GM23338 (cell line): ENCODE measurements at regions not wholly inside any gene's neighbourhood (a gene's known extent, or its start where the extent isn't known, plus 50 kb on each side); places are given as distances from the start of the nearest gene placed in this dataset.
A peak's percentile ranks its signal among the peaks of the same experiment; 100 is the strongest.

Experiments
- ATAC-seq: fragments of 200-7000 bp; cut with Tn5 transposase; 3 replicates; pipeline ENCODE4 v1.9.1; 2020
- DNase-seq: peaks from one replicate; pipeline ENCODE4 v3.0.0-alpha.2; 2015; ENCODE audit warnings: low spot score
- H2AFZ ChIP-seq: fragments of 200-600 bp; sonication (generic); 2 replicates; pipeline ENCODE4 v1.8.0; 2016; ENCODE audit warnings: antibody characterized with exemption, mild to moderate bottlenecking, moderate library complexity
- H3F3A ChIP-seq: fragments of 200-600 bp; sonication (generic); replicated peaks from 2 replicates; pipeline ENCODE4 v1.8.0; 2017; ENCODE audit warnings: antibody characterized with exemption, mixed run types, low read depth
- H3K27ac ChIP-seq: fragments of 200-600 bp; sonication (generic); 2 replicates; pipeline ENCODE4 v1.6.1; 2016; ENCODE audit warnings: low read depth
- H3K27me3 ChIP-seq: fragments of 200-600 bp; sonication (generic); 2 replicates; pipeline ENCODE4 v1.8.0; 2016; ENCODE audit warnings: mild to moderate bottlenecking, mixed run types, moderate library complexity; ENCODE audit not compliant: insufficient read depth
- H3K36me3 ChIP-seq: fragments of 200-600 bp; sonication (generic); 2 replicates; pipeline ENCODE4 v1.8.0; 2016; ENCODE audit warnings: mild to moderate bottlenecking; ENCODE audit not compliant: insufficient read depth
- H3K4me1 ChIP-seq: fragments of 200-600 bp; sonication (generic); 2 replicates; pipeline ENCODE4 v1.8.0; 2016; ENCODE audit warnings: mild to moderate bottlenecking, moderate library complexity; ENCODE audit not compliant: insufficient read depth
- H3K4me2 ChIP-seq: fragments of 200-600 bp; sonication (generic); 2 replicates; pipeline ENCODE4 v1.7.1; 2017; ENCODE audit warnings: mixed run types
- H3K4me3 ChIP-seq: fragments of 200-600 bp; sonication (generic); 2 replicates; pipeline ENCODE4 v1.6.1; 2016; ENCODE audit warnings: mixed run types
- H3K79me2 ChIP-seq: fragments of 200-600 bp; sonication (generic); replicated peaks from 2 replicates; pipeline ENCODE4 v1.8.0; 2017; ENCODE audit warnings: mild to moderate bottlenecking; ENCODE audit not compliant: insufficient read depth
- H3K9me2 ChIP-seq: fragments of 200-600 bp; sonication (generic); 2 replicates; pipeline ENCODE4 v1.8.0; 2017; ENCODE audit not compliant: insufficient read depth
- H4K20me1 ChIP-seq: fragments of 200-600 bp; sonication (generic); replicated peaks from 2 replicates; pipeline ENCODE4 v1.8.0; 2017; ENCODE audit warnings: mild to moderate bottlenecking; ENCODE audit not compliant: insufficient read depth
- H3K27ac Mint-ChIP-seq: 2 replicates; pipeline ENCODE4 v1.8.0; 2020; ENCODE audit warnings: inconsistent platforms, mild to moderate bottlenecking, moderate library complexity, mixed read lengths
- H3K27me3 Mint-ChIP-seq: 3 replicates; pipeline ENCODE4 v1.8.0; 2022; ENCODE audit warnings: low read depth, mild to moderate bottlenecking, moderate library complexity, mixed read lengths, inconsistent platforms; ENCODE audit not compliant: insufficient read depth, poor library complexity
- H3K36me3 Mint-ChIP-seq: 3 replicates; pipeline ENCODE4 v1.8.0; 2021; ENCODE audit warnings: low read depth, mild to moderate bottlenecking, inconsistent platforms, moderate library complexity, mixed read lengths
- H3K4me1 Mint-ChIP-seq: 3 replicates; pipeline ENCODE4 v1.8.0; 2020; ENCODE audit warnings: mild to moderate bottlenecking, inconsistent platforms, mixed read lengths
- H3K4me3 Mint-ChIP-seq: 3 replicates; pipeline ENCODE4 v1.8.0; 2021; ENCODE audit warnings: moderate library complexity, mild to moderate bottlenecking, inconsistent platforms, mixed read lengths
- H3K9me3 Mint-ChIP-seq: 3 replicates; pipeline ENCODE4 v1.8.0; 2020; ENCODE audit warnings: moderate library complexity, mild to moderate bottlenecking, inconsistent platforms, mixed read lengths
- EZH2phosphoT487 ChIP-seq: fragments of 200-600 bp; sonication (generic); IDR thresholded peaks from one replicate; pipeline ENCODE4 v1.8.1; 2018; ENCODE audit warnings: antibody characterized with exemption; ENCODE audit not compliant: unreplicated experiment
- JUNB ChIP-seq: IDR thresholded peaks from one replicate; pipeline ENCODE4 v1.6.1; 2016; ENCODE audit warnings: antibody characterized with exemption; ENCODE audit not compliant: unreplicated experiment
- POLR2AphosphoS5 ChIP-seq: IDR thresholded peaks from 2 replicates; pipeline ENCODE4 v1.6.1; 2016; ENCODE audit warnings: antibody characterized with exemption, low read depth
- STAT1 ChIP-seq: IDR thresholded peaks from one replicate; pipeline ENCODE4 v1.6.1; 2016; ENCODE audit warnings: antibody characterized with exemption; ENCODE audit not compliant: unreplicated experiment
- TF ChIP-seq, protein P1 (sequence below): IDR thresholded peaks from 2 replicates; pipeline ENCODE4 v1.6.1; 2016; ENCODE audit warnings: antibody characterized with exemption
- TF ChIP-seq, protein P2 (sequence below), 2 experiments: fragments of 200-600 bp in 1 of 2; sonication (generic) in 1 of 2; conservative IDR thresholded peaks; 2 replicates each; pipeline versions ENCODE4 v1.5.1 to v1.6.1; 2016 to 2017; ENCODE audit warnings: antibody characterized with exemption in 2 of 2, low read depth in 2 of 2, mild to moderate bottlenecking in 2 of 2, moderate library complexity in 1 of 2
- TF ChIP-seq, protein P3 (sequence below): fragments of 250-450 bp; sonication (Bioruptor Pico); IDR thresholded peaks from 2 replicates; pipeline ENCODE4 v1.5.0; 2020; ENCODE audit warnings: mild to moderate bottlenecking, moderate library complexity
- TF ChIP-seq, protein P4 (sequence below): IDR thresholded peaks from one replicate; pipeline ENCODE4 v1.6.1; 2018; ENCODE audit warnings: antibody characterized with exemption; ENCODE audit not compliant: unreplicated experiment

DNA sequence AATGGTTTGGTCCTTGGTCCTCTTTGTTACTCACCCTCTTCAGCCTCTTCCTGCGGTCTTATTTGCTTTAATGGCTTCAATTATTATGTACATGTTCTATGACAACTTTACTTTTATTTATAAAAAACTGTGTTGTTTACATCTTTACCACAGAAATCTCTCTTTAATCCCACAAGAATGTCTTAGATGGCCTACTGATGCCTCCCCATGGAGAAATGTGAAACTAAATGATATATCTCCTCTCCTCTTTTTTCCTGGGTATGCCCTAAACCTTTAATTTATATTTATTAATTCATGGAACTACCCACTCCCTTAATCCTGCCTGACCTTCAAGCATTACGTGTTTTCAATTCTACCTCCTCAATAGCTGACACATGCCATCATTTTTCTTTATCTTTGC, 573.2 kb downstream of the CENPC start:
- Histone ChIP-seq H3K79me2 (no peaks in the 10 kb centered on the region), H3K4me1 (no peaks in the 10 kb centered on the region), H4K20me1 (no peaks in the 10 kb centered on the region), H3K4me2 (no peak overlapping the region), H3K36me3 (no peaks in the 10 kb centered on the region), H3F3A (no peaks in the 10 kb centered on the region), H3K4me3 (no peak overlapping the region), H2AFZ (no peak overlapping the region), H3K27ac (no peak overlapping the region), H3K27me3 (no peaks in the 10 kb centered on the region), H3K9me2 (no peaks in the 10 kb centered on the region)
- no peak overlapping the region for H3K4me3 Mint-ChIP-seq
- H3K36me3 Mint-ChIP-seq, result no peaks in the 10 kb centered on the region
- peaks cover 2% of the 10 kb centered on the region; the same call in 2 of the 3 replicates for H3K4me1 Mint-ChIP-seq
- H3K27ac Mint-ChIP-seq, result no peak overlapping the region
- TF ChIP-seq, protein P1, sequence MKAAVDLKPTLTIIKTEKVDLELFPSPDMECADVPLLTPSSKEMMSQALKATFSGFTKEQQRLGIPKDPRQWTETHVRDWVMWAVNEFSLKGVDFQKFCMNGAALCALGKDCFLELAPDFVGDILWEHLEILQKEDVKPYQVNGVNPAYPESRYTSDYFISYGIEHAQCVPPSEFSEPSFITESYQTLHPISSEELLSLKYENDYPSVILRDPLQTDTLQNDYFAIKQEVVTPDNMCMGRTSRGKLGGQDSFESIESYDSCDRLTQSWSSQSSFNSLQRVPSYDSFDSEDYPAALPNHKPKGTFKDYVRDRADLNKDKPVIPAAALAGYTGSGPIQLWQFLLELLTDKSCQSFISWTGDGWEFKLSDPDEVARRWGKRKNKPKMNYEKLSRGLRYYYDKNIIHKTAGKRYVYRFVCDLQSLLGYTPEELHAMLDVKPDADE, result no peak
- TF ChIP-seq, protein P2, sequence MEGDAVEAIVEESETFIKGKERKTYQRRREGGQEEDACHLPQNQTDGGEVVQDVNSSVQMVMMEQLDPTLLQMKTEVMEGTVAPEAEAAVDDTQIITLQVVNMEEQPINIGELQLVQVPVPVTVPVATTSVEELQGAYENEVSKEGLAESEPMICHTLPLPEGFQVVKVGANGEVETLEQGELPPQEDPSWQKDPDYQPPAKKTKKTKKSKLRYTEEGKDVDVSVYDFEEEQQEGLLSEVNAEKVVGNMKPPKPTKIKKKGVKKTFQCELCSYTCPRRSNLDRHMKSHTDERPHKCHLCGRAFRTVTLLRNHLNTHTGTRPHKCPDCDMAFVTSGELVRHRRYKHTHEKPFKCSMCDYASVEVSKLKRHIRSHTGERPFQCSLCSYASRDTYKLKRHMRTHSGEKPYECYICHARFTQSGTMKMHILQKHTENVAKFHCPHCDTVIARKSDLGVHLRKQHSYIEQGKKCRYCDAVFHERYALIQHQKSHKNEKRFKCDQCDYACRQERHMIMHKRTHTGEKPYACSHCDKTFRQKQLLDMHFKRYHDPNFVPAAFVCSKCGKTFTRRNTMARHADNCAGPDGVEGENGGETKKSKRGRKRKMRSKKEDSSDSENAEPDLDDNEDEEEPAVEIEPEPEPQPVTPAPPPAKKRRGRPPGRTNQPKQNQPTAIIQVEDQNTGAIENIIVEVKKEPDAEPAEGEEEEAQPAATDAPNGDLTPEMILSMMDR (conservative IDR thresholded peaks at IDR 0.05; ENCODE audit: low read depth in 2 of 2), result peak; percentile 41 to 42
- ATAC-seq (no peak), DNase-seq (peak; percentile 20)
- no peaks in the 10 kb centered on the region for H3K27me3 Mint-ChIP-seq
- H3K9me3 Mint-ChIP-seq, result no peaks in the 10 kb centered on the region

DNA sequence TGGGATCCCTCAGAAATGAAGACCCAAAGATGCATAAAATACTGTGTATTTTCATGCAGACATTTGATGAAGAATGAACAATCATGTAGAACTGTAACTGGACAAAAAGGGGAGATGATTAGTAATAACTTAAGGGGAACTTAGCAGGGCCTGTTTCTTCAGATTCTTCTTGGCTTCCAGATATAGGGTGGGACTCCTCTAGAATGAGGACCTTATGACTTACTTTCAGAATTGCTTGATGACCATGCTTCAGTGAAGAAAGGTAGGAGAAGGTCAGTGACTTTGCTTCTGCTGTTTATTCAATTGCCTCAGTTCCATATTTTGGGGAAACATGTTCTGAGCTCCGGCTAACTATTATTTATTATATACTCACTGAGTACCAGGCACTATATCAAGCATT, 580.8 kb downstream of the CENPC start:
- H3K79me2 ChIP-seq, result no peaks in the 10 kb centered on the region
- H3K4me3 Mint-ChIP-seq, result no peak overlapping the region
- no peak overlapping the region for H2AFZ ChIP-seq
- H3K9me3 Mint-ChIP-seq, result no peaks in the 10 kb centered on the region; the same call in 2 of the 3 replicates
- H3F3A ChIP-seq, result no peaks in the 10 kb centered on the region
- no peaks in the 10 kb centered on the region for H3K36me3 Mint-ChIP-seq
- H3K27ac ChIP-seq, result no peak overlapping the region
- H3K9me2 ChIP-seq, result no peaks in the 10 kb centered on the region
- DNase-seq, result no peak
- no peak overlapping the region for H3K27ac Mint-ChIP-seq
- no peaks in the 10 kb centered on the region for H3K27me3 ChIP-seq
- H4K20me1 ChIP-seq, result no peaks in the 10 kb centered on the region
- no peak overlapping the region for H3K4me2 ChIP-seq
- no peaks in the 10 kb centered on the region for H3K27me3 Mint-ChIP-seq
- H3K36me3 ChIP-seq, result no peaks in the 10 kb centered on the region
- no peak for ATAC-seq
- no peak overlapping the region for H3K4me3 ChIP-seq
- no peaks in the 10 kb centered on the region for H3K4me1 Mint-ChIP-seq
- H3K4me1 ChIP-seq, result no peaks in the 10 kb centered on the region; the same call in 1 of the 2 replicates
- TF ChIP-seq JUNB (no peak), STAT1 (no peak), EZH2phosphoT487 (no peak), POLR2AphosphoS5 (no peak)
- TF ChIP-seq, protein P3, sequence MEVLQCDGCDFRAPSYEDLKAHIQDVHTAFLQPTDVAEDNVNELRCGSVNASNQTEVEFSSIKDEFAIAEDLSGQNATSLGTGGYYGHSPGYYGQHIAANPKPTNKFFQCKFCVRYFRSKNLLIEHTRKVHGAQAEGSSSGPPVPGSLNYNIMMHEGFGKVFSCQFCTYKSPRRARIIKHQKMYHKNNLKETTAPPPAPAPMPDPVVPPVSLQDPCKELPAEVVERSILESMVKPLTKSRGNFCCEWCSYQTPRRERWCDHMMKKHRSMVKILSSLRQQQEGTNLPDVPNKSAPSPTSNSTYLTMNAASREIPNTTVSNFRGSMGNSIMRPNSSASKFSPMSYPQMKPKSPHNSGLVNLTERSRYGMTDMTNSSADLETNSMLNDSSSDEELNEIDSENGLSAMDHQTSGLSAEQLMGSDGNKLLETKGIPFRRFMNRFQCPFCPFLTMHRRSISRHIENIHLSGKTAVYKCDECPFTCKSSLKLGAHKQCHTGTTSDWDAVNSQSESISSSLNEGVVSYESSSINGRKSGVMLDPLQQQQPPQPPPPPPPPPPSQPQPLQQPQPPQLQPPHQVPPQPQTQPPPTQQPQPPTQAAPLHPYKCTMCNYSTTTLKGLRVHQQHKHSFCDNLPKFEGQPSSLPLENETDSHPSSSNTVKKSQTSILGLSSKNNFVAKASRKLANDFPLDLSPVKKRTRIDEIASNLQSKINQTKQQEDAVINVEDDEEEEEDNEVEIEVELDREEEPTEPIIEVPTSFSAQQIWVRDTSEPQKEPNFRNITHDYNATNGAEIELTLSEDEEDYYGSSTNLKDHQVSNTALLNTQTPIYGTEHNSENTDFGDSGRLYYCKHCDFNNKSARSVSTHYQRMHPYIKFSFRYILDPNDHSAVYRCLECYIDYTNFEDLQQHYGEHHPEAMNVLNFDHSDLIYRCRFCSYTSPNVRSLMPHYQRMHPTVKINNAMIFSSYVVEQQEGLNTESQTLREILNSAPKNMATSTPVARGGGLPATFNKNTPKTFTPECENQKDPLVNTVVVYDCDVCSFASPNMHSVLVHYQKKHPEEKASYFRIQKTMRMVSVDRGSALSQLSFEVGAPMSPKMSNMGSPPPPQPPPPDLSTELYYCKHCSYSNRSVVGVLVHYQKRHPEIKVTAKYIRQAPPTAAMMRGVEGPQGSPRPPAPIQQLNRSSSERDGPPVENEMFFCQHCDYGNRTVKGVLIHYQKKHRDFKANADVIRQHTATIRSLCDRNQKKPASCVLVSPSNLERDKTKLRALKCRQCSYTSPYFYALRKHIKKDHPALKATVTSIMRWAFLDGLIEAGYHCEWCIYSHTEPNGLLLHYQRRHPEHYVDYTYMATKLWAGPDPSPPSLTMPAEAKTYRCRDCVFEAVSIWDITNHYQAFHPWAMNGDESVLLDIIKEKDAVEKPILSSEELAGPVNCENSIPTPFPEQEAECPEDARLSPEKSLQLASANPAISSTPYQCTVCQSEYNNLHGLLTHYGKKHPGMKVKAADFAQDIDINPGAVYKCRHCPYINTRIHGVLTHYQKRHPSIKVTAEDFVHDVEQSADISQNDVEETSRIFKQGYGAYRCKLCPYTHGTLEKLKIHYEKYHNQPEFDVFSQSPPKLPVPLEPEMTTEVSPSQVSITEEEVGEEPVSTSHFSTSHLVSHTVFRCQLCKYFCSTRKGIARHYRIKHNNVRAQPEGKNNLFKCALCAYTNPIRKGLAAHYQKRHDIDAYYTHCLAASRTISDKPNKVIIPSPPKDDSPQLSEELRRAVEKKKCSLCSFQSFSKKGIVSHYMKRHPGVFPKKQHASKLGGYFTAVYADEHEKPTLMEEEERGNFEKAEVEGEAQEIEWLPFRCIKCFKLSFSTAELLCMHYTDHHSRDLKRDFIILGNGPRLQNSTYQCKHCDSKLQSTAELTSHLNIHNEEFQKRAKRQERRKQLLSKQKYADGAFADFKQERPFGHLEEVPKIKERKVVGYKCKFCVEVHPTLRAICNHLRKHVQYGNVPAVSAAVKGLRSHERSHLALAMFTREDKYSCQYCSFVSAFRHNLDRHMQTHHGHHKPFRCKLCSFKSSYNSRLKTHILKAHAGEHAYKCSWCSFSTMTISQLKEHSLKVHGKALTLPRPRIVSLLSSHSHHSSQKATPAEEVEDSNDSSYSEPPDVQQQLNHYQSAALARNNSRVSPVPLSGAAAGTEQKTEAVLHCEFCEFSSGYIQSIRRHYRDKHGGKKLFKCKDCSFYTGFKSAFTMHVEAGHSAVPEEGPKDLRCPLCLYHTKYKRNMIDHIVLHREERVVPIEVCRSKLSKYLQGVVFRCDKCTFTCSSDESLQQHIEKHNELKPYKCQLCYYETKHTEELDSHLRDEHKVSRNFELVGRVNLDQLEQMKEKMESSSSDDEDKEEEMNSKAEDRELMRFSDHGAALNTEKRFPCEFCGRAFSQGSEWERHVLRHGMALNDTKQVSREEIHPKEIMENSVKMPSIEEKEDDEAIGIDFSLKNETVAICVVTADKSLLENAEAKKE, result no peak
- TF ChIP-seq, protein P4, sequence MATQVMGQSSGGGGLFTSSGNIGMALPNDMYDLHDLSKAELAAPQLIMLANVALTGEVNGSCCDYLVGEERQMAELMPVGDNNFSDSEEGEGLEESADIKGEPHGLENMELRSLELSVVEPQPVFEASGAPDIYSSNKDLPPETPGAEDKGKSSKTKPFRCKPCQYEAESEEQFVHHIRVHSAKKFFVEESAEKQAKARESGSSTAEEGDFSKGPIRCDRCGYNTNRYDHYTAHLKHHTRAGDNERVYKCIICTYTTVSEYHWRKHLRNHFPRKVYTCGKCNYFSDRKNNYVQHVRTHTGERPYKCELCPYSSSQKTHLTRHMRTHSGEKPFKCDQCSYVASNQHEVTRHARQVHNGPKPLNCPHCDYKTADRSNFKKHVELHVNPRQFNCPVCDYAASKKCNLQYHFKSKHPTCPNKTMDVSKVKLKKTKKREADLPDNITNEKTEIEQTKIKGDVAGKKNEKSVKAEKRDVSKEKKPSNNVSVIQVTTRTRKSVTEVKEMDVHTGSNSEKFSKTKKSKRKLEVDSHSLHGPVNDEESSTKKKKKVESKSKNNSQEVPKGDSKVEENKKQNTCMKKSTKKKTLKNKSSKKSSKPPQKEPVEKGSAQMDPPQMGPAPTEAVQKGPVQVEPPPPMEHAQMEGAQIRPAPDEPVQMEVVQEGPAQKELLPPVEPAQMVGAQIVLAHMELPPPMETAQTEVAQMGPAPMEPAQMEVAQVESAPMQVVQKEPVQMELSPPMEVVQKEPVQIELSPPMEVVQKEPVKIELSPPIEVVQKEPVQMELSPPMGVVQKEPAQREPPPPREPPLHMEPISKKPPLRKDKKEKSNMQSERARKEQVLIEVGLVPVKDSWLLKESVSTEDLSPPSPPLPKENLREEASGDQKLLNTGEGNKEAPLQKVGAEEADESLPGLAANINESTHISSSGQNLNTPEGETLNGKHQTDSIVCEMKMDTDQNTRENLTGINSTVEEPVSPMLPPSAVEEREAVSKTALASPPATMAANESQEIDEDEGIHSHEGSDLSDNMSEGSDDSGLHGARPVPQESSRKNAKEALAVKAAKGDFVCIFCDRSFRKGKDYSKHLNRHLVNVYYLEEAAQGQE, result no peak
- TF ChIP-seq, protein P1, result no peak
